ENCODE measurements at regions not wholly inside any gene's neighbourhood (a gene's known extent, or its start where the extent isn't known, plus 50 kb on each side); places are given as distances from the start of the nearest gene placed in this dataset.
"Not testable (repeated sequence)": the region's sequence is repeated elsewhere in the genome, so short reads cannot be mapped to it uniquely, and the experiment has no call there.

- Histone ChIP-seq H3K4me1 (no peaks in the 10 kb centered on the region), H3K36me3 (no peaks in the 10 kb centered on the region), H3K27ac (no peak overlapping the region), H3K9me3 (no peaks in the 10 kb centered on the region), H3K27me3 (no peaks in the 10 kb centered on the region), H3K4me3 (no peak overlapping the region)
- intact Hi-C loops (cut with DNase I; ENCODE audit: low total_unique reads), result no loop called here
- no peak for TF ChIP-seq CTCF (IDR thresholded peaks at IDR 0.05)
- DNase-seq, result no peak
Observed at GRCh38 chr4:14419516-14419915, 582.8 kb upstream of the CPEB2 start.

GRCh38 chr4:14426297-14426696, 576.0 kb upstream of the CPEB2 start:
- H3K36me3 ChIP-seq; H3K27ac ChIP-seq; intact Hi-C loops (cut with DNase I; ENCODE audit: low total_unique reads); H3K9me3 ChIP-seq; H3K27me3 ChIP-seq; H3K4me3 ChIP-seq; DNase-seq; H3K4me1 ChIP-seq: not testable (repeated sequence)

GRCh38 chr4:14428125-14428524, 574.2 kb upstream of the CPEB2 start:
- TF ChIP-seq CTCF (IDR thresholded peaks at IDR 0.05), result no peak
- intact Hi-C loops (cut with DNase I; ENCODE audit: low total_unique reads), result no loop called here
- H3K9me3 ChIP-seq, result peaks cover 0 to 9% (median 8%) of the 10 kb centered on the region in 3 donors

GRCh38 chr4:14431155-14432134, 570.8 kb upstream of the CPEB2 start:
- Histone ChIP-seq H3K27ac (no peak overlapping the region), H3K27me3 (no peaks in the 10 kb centered on the region), H3K9me3 (no peaks in the 10 kb centered on the region), H3K4me3 (no peak overlapping the region), H3K36me3 (no peaks in the 10 kb centered on the region), H3K4me1 (no peaks in the 10 kb centered on the region)
- no peak for DNase-seq
- intact Hi-C loops (cut with DNase I; ENCODE audit: low total_unique reads), result no loop called here
- no peak for TF ChIP-seq CTCF (IDR thresholded peaks at IDR 0.05)

More at GRCh38 chr4:14428125-14428524, 574.2 kb upstream of the CPEB2 start:
- no peak overlapping the region for H3K27ac ChIP-seq
- H3K27me3 ChIP-seq, result no peaks in the 10 kb centered on the region
- H3K36me3 ChIP-seq, result no peaks in the 10 kb centered on the region
- no peak overlapping the region for H3K4me3 ChIP-seq
- H3K4me1 ChIP-seq, result no peaks in the 10 kb centered on the region
- DNase-seq, result no peak

GRCh38 chr4:14434483-14434882, 567.8 kb upstream of the CPEB2 start:
- H3K4me3 ChIP-seq, result no peak overlapping the region
- no peaks in the 10 kb centered on the region for H3K36me3 ChIP-seq
- H3K27me3 ChIP-seq, result no peaks in the 10 kb centered on the region
- intact Hi-C loops (cut with DNase I; ENCODE audit: low total_unique reads), result no loop called here
- no peak overlapping the region for H3K27ac ChIP-seq
- no peak for DNase-seq
- H3K9me3 ChIP-seq, result no peaks in the 10 kb centered on the region
- TF ChIP-seq CTCF (IDR thresholded peaks at IDR 0.05), result no peak
- no peaks in the 10 kb centered on the region for H3K4me1 ChIP-seq

- Histone ChIP-seq H3K36me3 (no peaks in the 10 kb centered on the region), H3K27ac (no peak overlapping the region), H3K4me3 (no peak overlapping the region), H3K27me3 (no peaks in the 10 kb centered on the region), H3K4me1 (no peaks in the 10 kb centered on the region), H3K9me3 (no peaks in the 10 kb centered on the region)
- DNase-seq, result no peak
- TF ChIP-seq CTCF (IDR thresholded peaks at IDR 0.05), result no peak
- intact Hi-C loops (cut with DNase I; ENCODE audit: low total_unique reads), result no loop called here
Observed at GRCh38 chr4:14434916-14435315, 567.4 kb upstream of the CPEB2 start.

All from tibial artery (tissue), 4 donors.